GM12865 (cell line): ENCODE measurements at regions not wholly inside any gene's neighbourhood (a gene's known extent, or its start where the extent isn't known, plus 50 kb on each side); places are given as distances from the start of the nearest gene placed in this dataset.

Experiments used
- DNase-seq: peaks from one replicate; pipeline ENCODE4 v3.0.0; 2010; ENCODE audit warnings: low read depth
- H3K4me3 ChIP-seq: 2 replicates; pipeline ENCODE4 v1.5.1; 2011; ENCODE audit warnings: mild to moderate bottlenecking, low read depth, low read length, control low read depth
- CTCF ChIP-seq: IDR thresholded peaks from 2 replicates; pipeline ENCODE4 v1.5.1; 2011; ENCODE audit warnings: low read length, control low read depth, low read depth, inconsistent platforms; ENCODE audit not compliant: insufficient read depth; ENCODE audit errors: missing control alignments

GRCh38 chr2:219692521-219692920 is 65.1 kb downstream of the SLC4A3 start:
- no peak for TF ChIP-seq CTCF
- no peak for DNase-seq
- no peak overlapping the region for H3K4me3 ChIP-seq

DNA sequence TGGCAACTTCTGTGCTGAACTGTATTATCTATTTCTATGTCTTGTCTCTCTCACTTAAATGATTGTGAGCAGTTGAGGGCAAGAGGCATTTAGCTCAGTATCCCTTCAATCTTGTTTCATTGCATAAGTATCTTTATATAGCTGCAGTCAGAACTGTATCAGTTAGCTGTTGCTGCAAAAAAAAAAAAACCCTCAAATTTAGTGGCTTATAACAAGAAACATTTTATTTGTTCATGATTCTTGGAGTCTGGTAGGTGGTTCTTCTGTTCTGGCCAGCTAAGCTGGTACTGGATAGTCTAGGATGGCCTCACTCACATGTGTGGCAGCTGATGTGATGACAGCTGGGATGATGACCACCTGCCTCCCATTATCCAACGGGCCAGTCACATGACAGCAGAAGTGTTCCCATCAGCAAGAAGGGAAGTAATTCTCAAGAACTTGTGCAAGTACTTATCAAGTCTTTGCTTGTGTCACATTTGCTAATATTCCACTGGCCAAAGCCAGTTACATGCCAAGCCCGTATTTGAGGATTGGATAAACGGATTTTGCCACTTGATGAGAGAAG is 67.8 kb downstream of the SLC4A3 start:
- no peak overlapping the region for H3K4me3 ChIP-seq
- no peak for DNase-seq
- no peak for TF ChIP-seq CTCF

DNA sequence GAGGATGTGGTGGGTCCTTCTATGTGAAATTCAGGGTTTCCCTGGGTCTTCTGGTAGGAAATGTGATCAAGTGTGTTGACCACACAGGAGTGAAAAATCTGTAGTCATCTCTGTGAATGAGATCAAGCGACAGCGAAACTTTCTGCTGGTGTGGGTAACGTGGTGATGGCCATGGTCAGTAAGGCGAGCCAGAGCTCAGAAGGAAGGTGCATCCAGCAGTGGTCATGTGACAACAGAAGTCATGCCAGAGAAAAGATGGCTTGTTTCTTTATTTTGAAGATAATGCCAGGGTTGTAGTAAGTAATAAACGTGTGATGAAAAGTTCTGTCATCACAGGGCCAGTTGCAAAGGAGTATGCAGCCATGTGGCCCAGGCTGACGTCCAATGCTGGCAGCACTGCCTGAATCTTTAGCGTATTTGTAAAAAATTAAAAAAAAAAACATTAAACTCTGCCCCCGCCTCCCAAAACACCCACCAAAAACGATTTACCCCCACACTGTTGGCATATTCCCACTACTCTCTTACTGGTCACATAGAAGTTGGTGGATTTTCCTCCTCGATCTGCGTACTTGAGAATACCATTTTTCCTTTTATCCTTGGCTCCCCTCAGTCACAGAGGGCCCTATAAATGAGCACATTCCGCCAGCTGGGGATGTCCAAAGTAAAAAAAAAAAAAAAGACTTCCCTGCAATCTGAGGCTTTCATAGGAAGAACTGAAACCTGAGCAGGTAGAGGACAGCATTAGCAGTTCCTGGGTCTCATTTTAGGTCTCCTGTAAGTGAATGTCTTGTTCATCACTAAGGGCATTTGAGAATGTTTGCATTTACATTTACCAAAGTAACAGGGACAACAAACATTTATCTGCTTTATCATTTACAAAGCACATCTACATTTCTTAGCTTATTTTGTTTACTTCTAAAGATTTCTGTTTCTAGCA is 70.6 kb downstream of the SLC4A3 start:
- TF ChIP-seq CTCF = no peak
- H3K4me3 ChIP-seq = no peak overlapping the region
- DNase-seq = no peak

DNA sequence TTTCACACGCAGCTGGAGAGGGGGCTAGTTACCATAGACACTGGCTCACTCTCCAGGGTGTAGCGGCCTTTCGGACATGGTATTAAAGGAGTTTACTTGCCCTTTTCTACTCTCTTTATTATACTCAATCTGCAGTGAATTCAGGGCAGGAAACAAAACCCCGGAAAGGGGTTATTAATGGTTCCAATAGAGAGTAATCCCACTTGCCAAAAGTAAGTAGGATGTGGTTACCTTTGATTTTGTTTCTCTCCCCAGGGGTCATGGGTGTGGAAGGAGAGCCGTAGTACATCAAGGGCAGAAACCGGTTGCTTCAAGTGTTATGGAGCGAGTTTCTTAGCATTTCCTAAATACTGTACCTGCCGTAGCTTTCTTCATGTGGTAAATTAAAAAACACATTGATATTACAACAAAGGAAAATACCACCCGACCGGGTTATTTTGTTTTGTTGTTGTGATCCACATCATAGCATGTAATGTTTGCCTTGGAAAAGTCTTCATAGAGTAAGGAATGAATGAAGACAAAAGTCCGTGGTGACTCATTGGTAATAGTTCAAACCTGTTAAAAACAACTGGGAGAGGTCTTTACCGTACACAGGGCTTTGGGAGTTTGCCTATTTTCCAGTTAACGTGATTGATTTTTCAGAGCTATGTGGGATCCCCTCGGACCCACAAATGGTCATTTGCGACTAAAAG is 71.5 kb downstream of the SLC4A3 start:
- TF ChIP-seq CTCF = no peak

DNA sequence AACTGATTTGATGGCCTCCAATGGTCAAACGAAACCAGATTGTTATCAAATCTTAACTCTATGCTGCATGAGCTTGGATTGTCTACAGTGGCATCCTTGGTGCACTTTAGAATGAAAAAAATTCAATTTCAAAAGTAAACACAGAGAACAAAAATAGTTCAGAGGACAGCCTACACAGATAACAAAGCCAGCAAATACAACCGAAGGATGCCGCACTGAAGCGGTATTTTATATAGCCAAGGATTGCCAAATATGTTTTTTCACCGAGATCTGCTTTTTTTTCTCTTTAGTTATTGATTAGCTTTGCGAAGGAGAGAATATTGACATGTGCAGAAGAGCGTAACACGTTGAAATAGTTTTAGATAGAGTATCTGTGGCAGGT is 72.0 kb downstream of the SLC4A3 start:
- no peak for TF ChIP-seq CTCF
- H3K4me3 ChIP-seq = no peak overlapping the region
- no peak for DNase-seq

More for the DNA sequence above, 71.5 kb downstream of the SLC4A3 start:
- H3K4me3 ChIP-seq = no peak overlapping the region
- no peak for DNase-seq

GRCh38 chr2:219701847-219702634 is 74.6 kb downstream of the SLC4A3 start:
- no peak for TF ChIP-seq CTCF

More at GRCh38 chr2:219701847-219702634, 74.6 kb downstream of the SLC4A3 start:
- no peak overlapping the region for H3K4me3 ChIP-seq
- DNase-seq = no peak
